ENCODE measurements at regions not wholly inside any gene's neighbourhood (a gene's known extent, or its start where the extent isn't known, plus 50 kb on each side); places are given as distances from the start of the nearest gene placed in this dataset.

DNA sequence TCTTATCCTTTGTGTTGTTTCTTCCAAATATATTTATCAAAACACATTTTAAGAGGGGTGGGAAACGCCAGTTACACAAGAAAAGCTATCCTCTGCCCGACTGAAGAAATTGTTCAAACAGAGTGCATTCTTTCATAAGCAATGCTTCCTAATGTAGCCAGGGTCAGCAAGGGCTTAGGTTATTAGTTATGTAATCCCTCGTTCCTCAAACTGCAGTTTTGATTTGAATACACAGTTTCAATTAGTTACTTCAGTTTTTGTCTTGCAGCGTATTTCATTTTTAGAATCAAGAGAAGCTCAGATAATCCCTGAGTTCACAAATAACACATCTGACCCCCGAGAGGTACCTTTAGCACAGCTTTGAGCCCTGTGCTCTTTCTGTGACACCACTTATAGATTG, 141.7 kb upstream of the NRIP1 start:
- no peak for TF ChIP-seq CTCF (IDR thresholded peaks at IDR 0.05)
- TF ChIP-seq POLR2A (IDR thresholded peaks at IDR 0.05) = no peak

All from heart left ventricle (tissue), 13 donors.